Liver (tissue), 3 donors: ENCODE measurements at regions not wholly inside any gene's neighbourhood (a gene's known extent, or its start where the extent isn't known, plus 50 kb on each side); places are given as distances from the start of the nearest gene placed in this dataset.

Source experiments
- TF ChIP-seq, protein P1 (sequence below): IDR thresholded peaks from 2 replicates; pipeline ENCODE4 v1.6.1; 2016; ENCODE audit warnings: antibody characterized with exemption
- TF ChIP-seq, protein P2 (sequence below): fragments of 150-350 bp; IDR thresholded peaks from 2 replicates; pipeline ENCODE4 v1.5.1; 2017; ENCODE audit warnings: improper control_type of control experiment, low read depth, low read length; ENCODE audit not compliant: missing input control
- donor health status: healthy.
- donor health status: healthy.

DNA sequence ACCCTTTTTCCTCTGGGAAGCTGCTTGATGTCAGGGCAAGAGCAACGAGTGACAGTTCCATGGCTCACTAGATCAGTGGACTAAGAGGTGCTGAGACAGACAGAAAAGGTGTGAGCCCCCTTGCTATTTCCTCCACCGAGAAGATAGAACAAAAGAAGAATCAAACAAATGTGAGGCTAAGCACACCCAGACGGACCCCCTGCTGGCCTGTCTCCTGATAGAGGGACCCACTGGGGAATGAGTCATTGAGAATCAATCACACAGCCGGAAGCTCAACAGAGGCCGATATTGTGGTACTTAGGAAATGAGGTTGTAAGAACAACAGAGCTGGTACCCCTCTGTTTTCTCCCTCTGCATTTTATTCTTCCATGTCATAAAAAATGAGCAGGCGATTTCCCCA lies 89.8 kb upstream of the TEX51 start:
- TF ChIP-seq, protein P1, sequence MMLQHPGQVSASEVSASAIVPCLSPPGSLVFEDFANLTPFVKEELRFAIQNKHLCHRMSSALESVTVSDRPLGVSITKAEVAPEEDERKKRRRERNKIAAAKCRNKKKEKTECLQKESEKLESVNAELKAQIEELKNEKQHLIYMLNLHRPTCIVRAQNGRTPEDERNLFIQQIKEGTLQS, result no peak
- TF ChIP-seq, protein P2, sequence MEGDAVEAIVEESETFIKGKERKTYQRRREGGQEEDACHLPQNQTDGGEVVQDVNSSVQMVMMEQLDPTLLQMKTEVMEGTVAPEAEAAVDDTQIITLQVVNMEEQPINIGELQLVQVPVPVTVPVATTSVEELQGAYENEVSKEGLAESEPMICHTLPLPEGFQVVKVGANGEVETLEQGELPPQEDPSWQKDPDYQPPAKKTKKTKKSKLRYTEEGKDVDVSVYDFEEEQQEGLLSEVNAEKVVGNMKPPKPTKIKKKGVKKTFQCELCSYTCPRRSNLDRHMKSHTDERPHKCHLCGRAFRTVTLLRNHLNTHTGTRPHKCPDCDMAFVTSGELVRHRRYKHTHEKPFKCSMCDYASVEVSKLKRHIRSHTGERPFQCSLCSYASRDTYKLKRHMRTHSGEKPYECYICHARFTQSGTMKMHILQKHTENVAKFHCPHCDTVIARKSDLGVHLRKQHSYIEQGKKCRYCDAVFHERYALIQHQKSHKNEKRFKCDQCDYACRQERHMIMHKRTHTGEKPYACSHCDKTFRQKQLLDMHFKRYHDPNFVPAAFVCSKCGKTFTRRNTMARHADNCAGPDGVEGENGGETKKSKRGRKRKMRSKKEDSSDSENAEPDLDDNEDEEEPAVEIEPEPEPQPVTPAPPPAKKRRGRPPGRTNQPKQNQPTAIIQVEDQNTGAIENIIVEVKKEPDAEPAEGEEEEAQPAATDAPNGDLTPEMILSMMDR, result no peak
